H9 (cell line): ENCODE measurements at regions not wholly inside any gene's neighbourhood (a gene's known extent, or its start where the extent isn't known, plus 50 kb on each side); places are given as distances from the start of the nearest gene placed in this dataset.

ENCODE experiments used
- DNase-seq: peaks from one replicate; pipeline ENCODE4 v3.0.0-alpha.2; 2017
- H2AFZ ChIP-seq: one replicate; pipeline ENCODE4 v1.6.1; 2013; ENCODE audit warnings: mild to moderate bottlenecking, low read length, control low read depth, moderate library complexity
- H2AK5ac ChIP-seq: 2 replicates; pipeline ENCODE4 v1.6.1; 2013; ENCODE audit warnings: low read length, control low read depth, mixed read lengths; ENCODE audit not compliant: insufficient read length
- H2BK120ac ChIP-seq: one replicate; pipeline ENCODE4 v1.6.1; 2013; ENCODE audit warnings: low read depth, mild to moderate bottlenecking, low read length, control low read depth, inconsistent platforms; ENCODE audit not compliant: poor library complexity, severe bottlenecking
- H2BK12ac ChIP-seq: 2 replicates; pipeline ENCODE4 v1.6.1; 2013; ENCODE audit warnings: low read length, control low read depth, mixed read lengths, low read depth; ENCODE audit not compliant: insufficient read length
- H2BK15ac ChIP-seq: 2 replicates; pipeline ENCODE4 v1.6.1; 2013; ENCODE audit warnings: low read depth, low read length, control low read depth
- H2BK20ac ChIP-seq: one replicate; pipeline ENCODE4 v1.6.1; 2013; ENCODE audit warnings: low read depth, mild to moderate bottlenecking, low read length, control low read depth, inconsistent platforms; ENCODE audit not compliant: poor library complexity, severe bottlenecking
- H2BK5ac ChIP-seq: 2 replicates; pipeline ENCODE4 v1.6.1; 2013; ENCODE audit warnings: low read length, control low read depth, mixed read lengths; ENCODE audit not compliant: insufficient read length
- H3K14ac ChIP-seq: 2 replicates; pipeline ENCODE4 v1.6.1; 2013; ENCODE audit warnings: low read length, control low read depth; ENCODE audit not compliant: insufficient read depth
- H3K18ac ChIP-seq: 2 replicates; pipeline ENCODE4 v1.6.1; 2013; ENCODE audit warnings: low read depth, mild to moderate bottlenecking, mixed read lengths, low read length, control low read depth; ENCODE audit not compliant: insufficient read length
- H3K23ac ChIP-seq: 2 replicates; pipeline ENCODE4 v1.6.1; 2013; ENCODE audit warnings: low read length, control low read depth, mixed read lengths, low read depth; ENCODE audit not compliant: insufficient read length
- H3K23me2 ChIP-seq: 2 replicates; pipeline ENCODE4 v1.6.1; 2013; ENCODE audit warnings: low read depth, mild to moderate bottlenecking, mixed read lengths, low read length, control low read depth; ENCODE audit not compliant: insufficient read length, poor library complexity, severe bottlenecking
- H3K27ac ChIP-seq: 2 replicates; pipeline ENCODE4 v1.5.1; 2013; ENCODE audit warnings: low read length, control low read depth, mixed read lengths, low read depth; ENCODE audit not compliant: insufficient read length
- H3K27me3 ChIP-seq: 2 replicates; pipeline ENCODE4 v1.6.1; 2013; ENCODE audit warnings: low read length, control low read depth, inconsistent platforms; ENCODE audit not compliant: insufficient read depth
- H3K4ac ChIP-seq: 2 replicates; pipeline ENCODE4 v1.6.1; 2013; ENCODE audit warnings: low read depth, mild to moderate bottlenecking, control low read depth, inconsistent platforms, low read length, moderate library complexity
- H3K4me1 ChIP-seq: 2 replicates; pipeline ENCODE4 v1.6.1; 2013; ENCODE audit warnings: low read length, control low read depth, inconsistent platforms; ENCODE audit not compliant: insufficient read depth
- H3K4me2 ChIP-seq: 2 replicates; pipeline ENCODE4 v1.6.1; 2013; ENCODE audit warnings: low read length, control low read depth, mixed read lengths; ENCODE audit not compliant: insufficient read length, insufficient read depth
- H3K56ac ChIP-seq: 2 replicates; pipeline ENCODE4 v1.6.1; 2013; ENCODE audit warnings: low read depth, mild to moderate bottlenecking, mixed read lengths, low read length, control low read depth; ENCODE audit not compliant: insufficient read length
- H3K79me1 ChIP-seq: 2 replicates; pipeline ENCODE4 v1.6.1; 2013; ENCODE audit warnings: low read depth, mild to moderate bottlenecking, moderate library complexity, low read length, control low read depth, inconsistent platforms; ENCODE audit not compliant: insufficient read depth, poor library complexity, severe bottlenecking
- H3K79me2 ChIP-seq: 2 replicates; pipeline ENCODE4 v1.6.1; 2013; ENCODE audit warnings: low read length, control low read depth, inconsistent platforms; ENCODE audit not compliant: insufficient read depth
- H3K9ac ChIP-seq: 2 replicates; pipeline ENCODE4 v1.6.1; 2013; ENCODE audit warnings: low read length, control low read depth, mixed read lengths; ENCODE audit not compliant: insufficient read length; ENCODE audit errors: extremely low read depth
- H3K9me3 ChIP-seq: one replicate; pipeline ENCODE4 v1.6.1; 2013; ENCODE audit warnings: low read depth, low read length, inconsistent platforms; ENCODE audit not compliant: control insufficient read depth
- H3T11ph ChIP-seq: one replicate; pipeline ENCODE4 v1.6.1; 2013; ENCODE audit warnings: mild to moderate bottlenecking, low read length, control low read depth, inconsistent platforms
- H4K20me1 ChIP-seq: one replicate; pipeline ENCODE4 v1.6.1; 2013; ENCODE audit not compliant: control insufficient read depth, insufficient read length, insufficient read depth
- H4K5ac ChIP-seq: 2 replicates; pipeline ENCODE4 v1.6.1; 2013; ENCODE audit warnings: low read depth, mild to moderate bottlenecking, mixed read lengths, low read length, control low read depth; ENCODE audit not compliant: insufficient read length
- H4K8ac ChIP-seq: replicated peaks from 2 replicates; pipeline ENCODE4 v1.6.1; 2013; ENCODE audit warnings: low read length, control low read depth, mixed read lengths, low read depth; ENCODE audit not compliant: insufficient read length
- H4K91ac ChIP-seq: 2 replicates; pipeline ENCODE4 v1.6.1; 2013; ENCODE audit warnings: low read depth, mild to moderate bottlenecking, moderate library complexity, mixed read lengths, low read length, control low read depth; ENCODE audit not compliant: insufficient read length
- H3K27ac Mint-ChIP-seq, 3 experiments: 2 replicates in 2 of 3; 3 replicates in 1 of 3; pipeline ENCODE4 v1.8.0; 2020 to 2021; ENCODE audit warnings: mixed read lengths in 3 of 3, mild to moderate bottlenecking in 1 of 3, moderate library complexity in 1 of 3
- H3K27me3 Mint-ChIP-seq: 2 replicates; pipeline ENCODE4 v1.8.0; 2021; ENCODE audit warnings: low read depth, mild to moderate bottlenecking, moderate library complexity, mixed read lengths
- H3K36me3 Mint-ChIP-seq, 3 experiments: 2 replicates in 2 of 3; 3 replicates in 1 of 3; pipeline ENCODE4 v1.8.0; 2020 to 2021; ENCODE audit warnings: low read depth in 3 of 3, mixed read lengths in 3 of 3; ENCODE audit not compliant: insufficient read depth in 1 of 3
- H3K4me1 Mint-ChIP-seq, 2 experiments: 2 replicates each; pipeline ENCODE4 v1.8.0; 2020; ENCODE audit warnings: mixed read lengths in 2 of 2
- H3K4me3 Mint-ChIP-seq, 2 experiments: 2 replicates in 1 of 2; 3 replicates in 1 of 2; pipeline ENCODE4 v1.8.0; 2020 to 2021; ENCODE audit warnings: mild to moderate bottlenecking in 2 of 2, mixed read lengths in 2 of 2, moderate library complexity in 1 of 2
- H3K9me3 Mint-ChIP-seq, 2 experiments: 2 replicates in 1 of 2; 3 replicates in 1 of 2; pipeline ENCODE4 v1.8.0; 2020; ENCODE audit warnings: mild to moderate bottlenecking in 2 of 2, mixed read lengths in 2 of 2, moderate library complexity in 1 of 2
- WGBS: extraction: QIAGEN DNeasy Blood & Tissue Kit; methylation state at CpG from one replicate; pipeline ENCODE4 v1.1.7; 2013; ENCODE audit warnings: missing lambda C conversion rate, low lambda C conversion rate, mixed read lengths; ENCODE audit not compliant: insufficient read length; ENCODE audit errors: extremely low coverage; 5-methylcytosine and 5-hydroxymethylcytosine counted together
- TF ChIP-seq, protein P1 (sequence below): fragments of 200-600 bp; sonication (generic); conservative IDR thresholded peaks from 3 replicates; pipeline ENCODE4 v1.8.0; 2021; ENCODE audit warnings: antibody characterized with exemption, mild to moderate bottlenecking

DNA sequence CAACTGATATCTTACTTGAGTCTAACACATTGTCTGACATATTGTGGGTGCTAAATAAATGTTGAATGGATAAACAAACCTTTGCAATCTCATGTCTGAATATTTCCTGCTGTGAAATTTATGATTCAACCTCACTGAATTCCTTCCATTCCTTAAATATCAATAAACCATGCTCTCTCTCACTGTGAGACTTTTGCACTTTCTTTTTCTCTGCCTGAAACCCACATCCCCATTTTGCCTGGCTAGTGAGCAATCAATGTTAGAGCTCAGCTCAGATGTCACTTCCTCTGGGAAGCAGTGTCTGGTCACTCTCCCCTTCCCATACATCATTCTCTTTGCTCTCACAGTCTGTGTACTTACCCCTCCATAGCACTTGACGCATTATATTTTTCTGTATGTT is 383.7 kb upstream of the TRPC7 start:
- no peak overlapping the region for H3T11ph ChIP-seq
- H2BK5ac ChIP-seq, result no peak overlapping the region
- H4K91ac ChIP-seq, result no peak overlapping the region
- Mint-ChIP-seq H3K4me1 (no peaks in the 10 kb centered on the region), H3K9me3 (peaks cover 1 to 10% of the 10 kb centered on the region in 2 experiments), H3K27ac (no peak overlapping the region; a peak in 1 of 7 replicates), H3K27me3 (peaks cover 4% of the 10 kb centered on the region; the same call in 1 of the 2 replicates), H3K4me3 (no peak overlapping the region), H3K36me3 (peaks cover under 1 to 6% (median 3%) of the 10 kb centered on the region in 3 experiments; a peak in 5 of 7 replicates)
- no peak overlapping the region for H3K23ac ChIP-seq
- no peak overlapping the region for H3K4ac ChIP-seq
- H4K5ac ChIP-seq, result no peak overlapping the region
- H3K4me2 ChIP-seq, result no peak overlapping the region
- no peaks in the 10 kb centered on the region for H3K4me1 ChIP-seq
- H4K20me1 ChIP-seq, result no peaks in the 10 kb centered on the region
- DNase-seq, result no peak
- H2AFZ ChIP-seq, result no peak overlapping the region
- no peak overlapping the region for H3K56ac ChIP-seq
- H3K79me2 ChIP-seq, result no peaks in the 10 kb centered on the region
- no peaks in the 10 kb centered on the region for H3K27me3 ChIP-seq
- H3K27ac ChIP-seq, result no peak overlapping the region
- H3K9ac ChIP-seq, result no peak overlapping the region
- H2BK15ac ChIP-seq, result no peak overlapping the region
- H4K8ac ChIP-seq, result no peak overlapping the region
- TF ChIP-seq, protein P1, sequence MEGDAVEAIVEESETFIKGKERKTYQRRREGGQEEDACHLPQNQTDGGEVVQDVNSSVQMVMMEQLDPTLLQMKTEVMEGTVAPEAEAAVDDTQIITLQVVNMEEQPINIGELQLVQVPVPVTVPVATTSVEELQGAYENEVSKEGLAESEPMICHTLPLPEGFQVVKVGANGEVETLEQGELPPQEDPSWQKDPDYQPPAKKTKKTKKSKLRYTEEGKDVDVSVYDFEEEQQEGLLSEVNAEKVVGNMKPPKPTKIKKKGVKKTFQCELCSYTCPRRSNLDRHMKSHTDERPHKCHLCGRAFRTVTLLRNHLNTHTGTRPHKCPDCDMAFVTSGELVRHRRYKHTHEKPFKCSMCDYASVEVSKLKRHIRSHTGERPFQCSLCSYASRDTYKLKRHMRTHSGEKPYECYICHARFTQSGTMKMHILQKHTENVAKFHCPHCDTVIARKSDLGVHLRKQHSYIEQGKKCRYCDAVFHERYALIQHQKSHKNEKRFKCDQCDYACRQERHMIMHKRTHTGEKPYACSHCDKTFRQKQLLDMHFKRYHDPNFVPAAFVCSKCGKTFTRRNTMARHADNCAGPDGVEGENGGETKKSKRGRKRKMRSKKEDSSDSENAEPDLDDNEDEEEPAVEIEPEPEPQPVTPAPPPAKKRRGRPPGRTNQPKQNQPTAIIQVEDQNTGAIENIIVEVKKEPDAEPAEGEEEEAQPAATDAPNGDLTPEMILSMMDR, result no peak
- H2BK120ac ChIP-seq, result no peak overlapping the region
- H3K23me2 ChIP-seq, result no peaks in the 10 kb centered on the region
- no CpG with 5 or more reads among the region's 1 CpG for WGBS
- H3K18ac ChIP-seq, result no peak overlapping the region
- H3K79me1 ChIP-seq, result no peaks in the 10 kb centered on the region
- no peak overlapping the region for H2BK20ac ChIP-seq
- peaks cover under 1% of the 10 kb centered on the region for H3K9me3 ChIP-seq
- H2AK5ac ChIP-seq, result no peak overlapping the region
- no peak overlapping the region for H2BK12ac ChIP-seq
- no peak overlapping the region for H3K14ac ChIP-seq
